ENCODE measurements at regions not wholly inside any gene's neighbourhood (a gene's known extent, or its start where the extent isn't known, plus 50 kb on each side); places are given as distances from the start of the nearest gene placed in this dataset.

DNA sequence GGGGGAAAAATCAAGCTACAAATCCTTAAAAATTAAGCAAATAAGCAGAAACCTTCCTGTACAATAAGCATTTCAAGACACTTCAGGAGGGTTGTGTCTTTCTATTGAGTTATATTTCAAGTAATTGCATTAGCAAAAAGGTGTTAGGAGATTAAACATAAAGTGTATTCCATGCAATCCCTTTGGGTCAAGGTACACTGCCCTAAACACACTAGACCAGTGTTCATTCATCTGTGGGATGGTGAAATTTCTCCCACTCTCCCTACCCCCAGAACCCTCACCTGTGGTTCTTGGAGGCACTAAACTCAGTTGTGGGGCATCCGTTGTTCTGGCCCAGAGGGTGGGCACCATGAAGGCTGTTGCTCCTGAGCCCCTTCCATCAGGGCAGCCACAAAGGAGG is 205.1 kb upstream of the SGK1 start:
- DNase-seq (ENCODE audit: low spot score) = no peak

DNA sequence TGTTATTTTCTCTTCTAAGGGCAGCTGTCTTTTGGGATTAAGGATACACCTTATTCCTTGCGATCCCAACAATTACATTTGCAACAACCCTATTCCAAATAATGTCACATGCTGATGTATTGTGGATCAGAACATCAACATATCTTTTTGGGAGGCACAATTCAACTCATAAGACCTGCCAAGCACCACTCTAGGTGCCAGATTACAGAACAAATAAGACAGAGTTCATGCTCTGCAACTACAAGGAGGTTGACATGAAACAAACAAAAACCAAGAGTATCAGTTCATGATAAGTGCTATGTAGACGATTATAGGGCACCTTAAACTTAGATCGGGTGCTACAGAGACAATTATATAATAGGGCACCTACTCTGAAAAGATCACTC is 203.2 kb upstream of the SGK1 start:
- DNase-seq (ENCODE audit: low spot score) = no peak

DNA sequence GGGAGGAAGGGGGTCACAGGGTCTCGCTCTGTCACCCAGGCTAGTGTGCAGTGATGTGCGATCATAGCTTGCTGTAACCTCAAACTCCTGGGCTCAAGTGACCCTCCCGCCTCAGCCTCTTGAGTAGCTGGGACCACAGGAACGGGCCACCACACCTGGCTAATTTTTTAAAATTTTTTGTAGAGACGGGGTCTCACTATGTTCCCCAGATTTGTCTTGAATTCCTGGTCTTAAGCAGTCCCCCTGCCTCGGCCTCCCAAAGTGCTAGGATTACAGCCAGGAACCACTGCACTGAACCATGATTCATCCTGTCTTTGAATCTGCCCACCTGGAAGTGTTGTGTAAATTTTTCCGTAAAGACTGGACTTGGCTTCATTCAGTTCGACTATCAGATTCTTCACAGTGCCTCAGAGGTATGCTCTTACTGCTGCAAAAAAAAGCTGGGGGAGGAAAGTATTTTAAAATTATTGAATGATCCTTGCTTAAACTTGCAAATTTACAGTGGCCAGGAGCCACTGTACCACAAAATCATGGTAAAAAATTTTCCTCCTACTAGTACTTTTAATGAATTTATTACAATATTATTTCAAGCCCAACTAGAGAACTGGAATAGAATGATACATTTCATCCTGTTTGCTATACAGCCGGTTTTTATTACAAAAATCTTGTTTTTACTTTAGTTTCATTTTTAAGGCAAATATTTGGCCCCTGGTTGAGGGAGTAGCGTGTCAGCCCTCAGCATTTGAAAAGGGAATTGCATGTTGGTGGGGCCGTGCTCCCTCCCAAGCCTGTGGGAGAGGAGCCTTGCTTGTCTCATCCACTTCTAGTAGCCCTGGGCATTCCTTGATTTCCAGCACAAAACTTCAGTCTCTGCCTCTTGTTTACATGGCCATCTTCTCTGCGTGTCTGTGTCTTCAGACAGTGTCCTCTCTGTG is 202.5 kb upstream of the SGK1 start:
- DNase-seq (ENCODE audit: low spot score) = no peak

GRCh38 chr6:134519465-134519864 is 201.6 kb upstream of the SGK1 start:
- DNase-seq (ENCODE audit: low spot score) = no peak

GRCh38 chr6:134517868-134518267 is 200.0 kb upstream of the SGK1 start:
- no peak for DNase-seq (ENCODE audit: low spot score)

GRCh38 chr6:134517145-134517658 is 199.3 kb upstream of the SGK1 start:
- no peak for DNase-seq (ENCODE audit: low spot score)

DNA sequence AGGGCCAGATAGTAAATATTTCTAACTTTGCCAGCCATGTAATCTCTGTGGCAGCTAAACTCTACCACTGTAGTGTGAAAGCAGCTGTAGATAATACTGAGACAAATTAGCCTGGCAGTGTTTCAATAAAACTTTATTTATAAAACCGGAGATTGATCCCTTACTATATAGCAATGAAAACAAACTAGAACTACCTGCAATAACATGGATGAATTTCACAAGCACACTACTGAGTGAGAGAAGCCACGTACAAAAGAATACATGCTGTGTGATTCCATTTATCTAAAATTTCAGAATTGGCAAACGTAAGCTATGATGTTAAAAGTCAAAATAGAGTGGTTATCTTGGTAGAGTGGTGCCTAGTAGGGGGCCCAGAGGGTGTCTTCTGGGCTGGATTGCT is 198.7 kb upstream of the SGK1 start:
- no peak for DNase-seq (ENCODE audit: low spot score)

DNA sequence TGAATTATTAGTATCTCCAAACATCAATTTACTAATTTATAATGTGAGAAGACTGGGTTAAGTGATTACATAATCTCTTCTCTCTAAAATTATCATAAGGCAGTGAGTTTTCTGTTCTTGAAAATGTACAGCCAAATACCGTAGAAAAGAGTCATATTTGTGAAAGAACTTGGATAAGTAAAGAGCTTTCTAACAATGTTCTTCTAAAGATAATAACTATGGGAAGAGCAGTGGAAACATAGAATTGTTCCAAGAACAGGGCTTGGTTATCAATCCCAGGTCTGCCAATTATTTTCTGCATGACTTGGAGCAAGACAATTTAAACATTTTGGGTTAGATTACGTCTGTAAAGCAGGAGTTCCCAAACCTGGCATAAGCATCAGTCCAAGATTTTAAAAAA is 198.1 kb upstream of the SGK1 start:
- no peak for DNase-seq (ENCODE audit: low spot score)

- DNase-seq (ENCODE audit: low spot score) = no peak
These were observed 195.1 kb upstream of the SGK1 start for GRCh38 chr6:134512981-134513391.

DNA sequence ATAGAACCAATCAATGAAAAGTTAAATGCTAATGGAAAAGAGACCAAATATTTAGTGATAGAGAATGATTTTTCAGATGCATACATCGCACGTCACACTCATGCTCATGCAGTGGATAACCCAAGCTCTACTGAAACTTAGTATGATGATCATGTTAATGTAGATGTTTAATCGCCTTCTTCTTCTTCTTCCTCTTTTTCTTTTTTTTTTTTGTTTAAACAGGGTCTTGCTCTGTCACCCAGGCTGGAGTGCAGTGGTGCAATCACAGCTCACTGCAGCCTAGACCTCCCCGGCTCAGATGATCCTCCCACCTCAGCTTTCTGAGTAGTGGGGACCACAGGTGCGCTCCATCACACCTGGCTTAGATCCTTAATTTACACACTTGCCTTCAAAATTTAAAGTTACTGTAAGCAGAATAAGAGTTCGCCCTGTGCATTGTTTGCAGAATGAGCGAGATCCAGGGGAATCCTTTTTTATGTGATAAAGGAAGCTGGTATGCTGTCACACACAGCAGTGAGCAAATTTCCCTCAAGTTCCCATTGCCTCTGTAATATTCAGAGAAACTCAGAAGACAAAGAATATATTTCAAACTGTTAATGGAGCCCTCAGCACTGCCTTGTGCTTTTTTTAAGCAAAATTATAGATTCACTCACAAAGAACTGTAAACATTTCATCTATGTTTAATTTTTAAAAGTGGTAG is 194.2 kb upstream of the SGK1 start:
- no peak for DNase-seq (ENCODE audit: low spot score)

GRCh38 chr6:134510920-134511319 is 193.0 kb upstream of the SGK1 start:
- DNase-seq (ENCODE audit: low spot score) = no peak

- DNase-seq (ENCODE audit: low spot score) = no peak
These were observed 192.2 kb upstream of the SGK1 start for GRCh38 chr6:134510142-134510541.

GRCh38 chr6:134508862-134509498 is 191.1 kb upstream of the SGK1 start:
- no peak for DNase-seq (ENCODE audit: low spot score)

- DNase-seq (ENCODE audit: low spot score) = no peak
These were observed 188.2 kb upstream of the SGK1 start for GRCh38 chr6:134506162-134506561.

DNA sequence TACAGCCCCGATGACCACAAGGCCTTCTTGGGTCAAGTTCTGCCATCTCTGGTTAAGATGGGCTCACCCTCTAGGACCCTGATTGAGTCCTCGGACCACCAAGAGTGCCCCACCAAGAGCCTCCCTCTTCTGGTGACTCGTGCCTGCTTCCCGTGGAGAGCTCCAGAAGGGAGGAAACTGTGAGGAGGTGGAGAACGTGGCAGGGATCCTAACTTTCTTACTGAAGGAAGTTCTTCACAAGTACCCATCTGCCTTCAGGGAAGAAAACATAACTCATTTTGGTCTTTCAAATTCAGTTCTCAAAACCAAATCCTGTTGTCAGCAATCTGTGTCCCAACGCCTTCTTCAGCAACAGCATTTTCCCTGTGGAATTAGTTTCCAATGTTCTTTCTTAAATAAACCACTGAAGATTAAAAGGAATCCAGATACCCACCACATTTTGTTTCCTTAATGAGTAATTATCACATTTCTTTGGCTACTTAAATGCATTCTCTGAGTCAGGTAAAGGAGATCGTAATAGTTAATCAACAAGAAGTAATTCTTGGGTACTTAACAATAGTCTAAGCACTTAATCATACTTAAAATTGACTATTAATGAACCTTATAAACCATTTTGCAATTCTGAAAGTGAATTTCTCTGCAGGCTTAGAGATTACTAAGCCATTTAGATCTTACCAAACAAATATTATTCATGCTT is 185.8 kb upstream of the SGK1 start:
- no peak for DNase-seq (ENCODE audit: low spot score)

DNA sequence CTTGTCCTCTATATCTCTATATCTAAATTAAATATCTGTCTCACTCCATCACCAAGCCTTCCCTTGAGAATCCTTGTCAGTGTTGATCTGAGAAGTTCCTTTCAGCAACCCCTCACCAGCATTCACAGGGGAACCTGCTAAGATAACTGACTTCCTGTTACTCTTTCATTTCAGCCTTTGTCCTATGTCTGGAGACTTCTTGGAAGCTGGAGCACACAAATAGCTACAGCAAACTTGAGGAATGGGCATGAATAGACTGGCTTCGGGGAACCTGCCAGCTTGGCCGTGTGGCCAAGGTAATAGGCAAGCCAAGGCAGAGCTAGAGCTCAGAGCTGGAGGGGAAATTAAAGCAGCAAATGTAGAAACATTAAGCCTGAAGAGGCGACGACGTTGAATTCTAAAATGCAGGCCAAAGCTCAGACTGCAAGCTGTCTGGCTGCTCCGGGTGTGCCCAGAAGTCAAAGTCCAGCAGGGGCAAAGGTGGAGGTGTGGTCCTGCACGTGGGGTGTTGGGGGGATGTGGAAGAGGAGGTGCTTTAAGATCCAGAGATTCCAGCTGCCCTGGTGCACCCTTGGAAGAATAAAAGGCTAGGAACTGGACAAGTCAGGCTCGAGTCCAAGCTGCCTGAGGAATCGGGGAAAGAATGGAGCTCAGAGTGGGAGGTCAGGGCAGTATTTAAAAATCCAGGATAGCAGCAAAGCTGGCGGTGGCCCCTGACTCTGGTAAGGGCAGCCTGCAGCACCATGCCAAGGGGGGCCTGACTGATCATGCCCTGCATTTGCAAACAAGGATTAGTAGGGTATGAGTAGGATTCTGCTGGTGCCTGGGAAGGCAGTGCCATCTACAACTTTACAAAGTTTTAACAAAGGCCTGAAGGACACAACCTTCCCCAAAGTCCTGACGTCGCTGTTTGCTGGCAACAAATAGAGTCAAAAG is 185.0 kb upstream of the SGK1 start:
- peak; percentile 15 for DNase-seq (ENCODE audit: low spot score)

DNA sequence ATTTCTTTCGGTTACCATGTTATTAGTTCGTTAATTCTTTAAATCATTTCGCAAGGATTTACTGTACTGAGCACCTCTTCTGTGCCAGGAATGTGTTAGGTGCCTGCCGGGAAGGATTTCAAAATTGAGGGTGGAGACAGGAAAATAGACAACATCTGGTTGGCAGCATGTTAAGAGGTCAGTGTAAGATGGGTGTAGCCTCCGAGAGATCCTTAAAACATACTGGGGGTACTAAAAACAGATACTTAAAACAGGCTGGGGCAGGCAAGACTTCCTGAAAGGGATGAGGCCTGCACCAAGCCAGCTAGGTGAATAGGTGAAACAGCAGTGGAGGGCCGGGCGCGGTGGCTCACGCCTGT is 178.0 kb upstream of the SGK1 start:
- no peak for DNase-seq (ENCODE audit: low spot score)

DNA sequence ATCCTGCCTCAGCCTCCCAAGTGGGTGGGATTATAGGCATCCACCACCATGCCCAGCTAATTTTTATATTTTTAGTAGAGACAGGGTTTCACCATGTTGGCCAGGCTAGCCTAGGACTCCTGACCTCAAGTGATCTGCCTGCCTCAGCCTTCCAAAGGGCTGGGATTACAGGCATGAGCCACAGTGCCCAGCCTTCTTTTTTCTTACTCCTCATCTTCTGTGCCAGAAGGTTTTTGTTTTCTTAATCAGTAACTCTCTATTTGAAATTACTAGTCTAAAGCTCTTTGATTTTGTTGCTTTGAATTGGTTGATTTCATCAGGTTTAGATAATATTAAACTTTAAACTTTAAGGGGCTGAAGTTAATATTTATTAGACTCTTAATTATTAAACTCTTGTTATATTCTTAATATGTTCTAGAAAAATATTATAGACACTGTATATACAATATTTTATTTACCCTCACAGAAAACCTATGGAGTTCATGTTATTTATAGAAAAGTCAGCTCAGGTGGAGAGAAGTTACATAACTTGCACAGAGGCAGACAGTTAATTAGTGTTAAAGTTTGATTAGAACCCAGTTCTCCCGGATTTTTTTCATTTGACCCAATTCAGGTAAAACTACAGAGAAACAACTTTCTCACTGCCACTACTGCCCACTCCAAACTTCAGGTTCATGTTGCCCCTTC is 177.4 kb upstream of the SGK1 start:
- no peak for DNase-seq (ENCODE audit: low spot score)

- DNase-seq (ENCODE audit: low spot score) = no peak
These were observed 175.9 kb upstream of the SGK1 start for GRCh38 chr6:134493789-134494188.

DNA sequence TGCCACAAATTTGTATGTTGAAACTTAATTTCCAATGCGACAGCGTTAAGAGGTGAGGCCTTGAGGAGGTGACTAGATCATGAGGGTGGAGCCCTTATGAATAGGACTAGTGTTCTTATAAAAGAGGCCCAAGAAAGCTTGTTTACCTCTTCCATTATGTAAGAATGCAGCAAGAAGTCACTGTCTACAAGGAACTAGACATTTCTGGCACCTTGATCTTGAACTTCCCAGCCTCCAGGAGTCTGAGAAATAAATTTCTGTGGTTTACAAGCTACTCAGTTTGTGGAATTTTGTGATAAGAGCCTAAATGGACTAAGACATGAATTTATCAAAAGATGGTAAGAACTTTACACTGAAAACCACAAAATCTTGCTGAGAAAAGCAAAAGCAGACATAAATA is 173.6 kb upstream of the SGK1 start:
- DNase-seq (ENCODE audit: low spot score) = peak; percentile 21

Measured in LoVo (cell line).